Brain microvascular endothelial cell (primary cell): ENCODE measurements at regions not wholly inside any gene's neighbourhood (a gene's known extent, or its start where the extent isn't known, plus 50 kb on each side); places are given as distances from the start of the nearest gene placed in this dataset.

Source experiments
- DNase-seq: peaks from one replicate; pipeline ENCODE4 v3.0.0-alpha.2; 2020
- H3K27ac ChIP-seq: fragments of 250-450 bp; sonication (Bioruptor Pico); 2 replicates; pipeline ENCODE4 v1.5.1; 2020; ENCODE audit warnings: mild to moderate bottlenecking, moderate library complexity
- H3K27me3 ChIP-seq: fragments of 250-450 bp; sonication (Bioruptor Pico); replicated peaks from 2 replicates; pipeline ENCODE4 v1.5.1; 2020; ENCODE audit warnings: mild to moderate bottlenecking
- H3K36me3 ChIP-seq: fragments of 250-450 bp; sonication (Bioruptor Pico); replicated peaks from 2 replicates; pipeline ENCODE4 v1.5.1; 2020; ENCODE audit warnings: mild to moderate bottlenecking
- H3K4me3 ChIP-seq: 2 replicates; pipeline ENCODE4 v1.5.1; 2011; ENCODE audit warnings: low read depth, mild to moderate bottlenecking, control low read depth, low read length, moderate library complexity
- in situ Hi-C: cut with HindIII; loops from 2 replicates; pipeline ENCODE4 v1.10.0; 2017; ENCODE audit warnings: low sequenced_read_pairs, low pct_ligation_motif_present
- TF ChIP-seq, protein P1 (sequence below): IDR thresholded peaks from 2 replicates; pipeline ENCODE4 v1.5.1; 2011; ENCODE audit warnings: low read depth, mild to moderate bottlenecking, moderate library complexity, low read length, control low read depth, inconsistent platforms; ENCODE audit errors: missing control alignments

DNA sequence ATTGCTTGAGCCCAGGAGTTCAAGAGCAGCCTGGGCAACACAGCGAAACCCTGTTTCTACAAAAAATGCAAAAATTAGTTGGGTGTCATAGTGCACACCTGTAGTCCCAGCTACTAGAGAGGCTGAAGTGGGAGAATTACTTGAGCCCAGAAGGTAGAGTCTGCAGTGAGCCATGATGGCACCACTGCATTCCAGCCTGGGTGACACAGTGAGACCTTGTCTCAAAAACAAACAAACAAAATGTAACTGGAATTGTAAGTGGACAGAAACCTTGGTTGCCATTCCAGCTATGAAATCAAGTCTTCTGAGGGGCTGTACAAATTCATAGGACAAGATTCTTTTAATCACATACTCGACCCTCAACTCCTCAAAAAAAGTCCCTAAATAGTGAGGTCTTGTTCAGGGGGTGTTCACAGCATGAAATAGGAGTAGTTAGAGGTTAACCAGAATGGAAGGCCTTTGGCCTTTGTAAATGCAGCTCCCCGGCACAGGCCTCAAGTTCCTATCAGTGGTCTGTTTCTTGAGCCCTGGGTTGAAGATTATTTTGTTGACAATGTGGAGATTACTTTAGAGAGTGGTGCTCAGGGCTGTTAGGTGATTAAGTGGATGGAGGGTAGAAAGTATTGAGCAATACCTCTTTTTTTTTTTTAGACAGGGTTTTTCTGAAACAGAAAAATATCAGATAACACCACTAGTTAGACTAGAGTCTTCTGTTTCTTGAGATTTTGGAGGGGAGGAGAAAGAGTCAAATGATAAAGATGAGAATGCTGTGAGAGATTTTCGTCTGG is 138.7 kb upstream of the ZNF648 start:
- Histone ChIP-seq H3K36me3 (no peaks in the 10 kb centered on the region), H3K4me3 (no peak overlapping the region), H3K27ac (no peak overlapping the region), H3K27me3 (no peaks in the 10 kb centered on the region)
- TF ChIP-seq, protein P1, sequence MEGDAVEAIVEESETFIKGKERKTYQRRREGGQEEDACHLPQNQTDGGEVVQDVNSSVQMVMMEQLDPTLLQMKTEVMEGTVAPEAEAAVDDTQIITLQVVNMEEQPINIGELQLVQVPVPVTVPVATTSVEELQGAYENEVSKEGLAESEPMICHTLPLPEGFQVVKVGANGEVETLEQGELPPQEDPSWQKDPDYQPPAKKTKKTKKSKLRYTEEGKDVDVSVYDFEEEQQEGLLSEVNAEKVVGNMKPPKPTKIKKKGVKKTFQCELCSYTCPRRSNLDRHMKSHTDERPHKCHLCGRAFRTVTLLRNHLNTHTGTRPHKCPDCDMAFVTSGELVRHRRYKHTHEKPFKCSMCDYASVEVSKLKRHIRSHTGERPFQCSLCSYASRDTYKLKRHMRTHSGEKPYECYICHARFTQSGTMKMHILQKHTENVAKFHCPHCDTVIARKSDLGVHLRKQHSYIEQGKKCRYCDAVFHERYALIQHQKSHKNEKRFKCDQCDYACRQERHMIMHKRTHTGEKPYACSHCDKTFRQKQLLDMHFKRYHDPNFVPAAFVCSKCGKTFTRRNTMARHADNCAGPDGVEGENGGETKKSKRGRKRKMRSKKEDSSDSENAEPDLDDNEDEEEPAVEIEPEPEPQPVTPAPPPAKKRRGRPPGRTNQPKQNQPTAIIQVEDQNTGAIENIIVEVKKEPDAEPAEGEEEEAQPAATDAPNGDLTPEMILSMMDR, result no peak
- no peak for DNase-seq
- in situ Hi-C loops, result no loop called here

DNA sequence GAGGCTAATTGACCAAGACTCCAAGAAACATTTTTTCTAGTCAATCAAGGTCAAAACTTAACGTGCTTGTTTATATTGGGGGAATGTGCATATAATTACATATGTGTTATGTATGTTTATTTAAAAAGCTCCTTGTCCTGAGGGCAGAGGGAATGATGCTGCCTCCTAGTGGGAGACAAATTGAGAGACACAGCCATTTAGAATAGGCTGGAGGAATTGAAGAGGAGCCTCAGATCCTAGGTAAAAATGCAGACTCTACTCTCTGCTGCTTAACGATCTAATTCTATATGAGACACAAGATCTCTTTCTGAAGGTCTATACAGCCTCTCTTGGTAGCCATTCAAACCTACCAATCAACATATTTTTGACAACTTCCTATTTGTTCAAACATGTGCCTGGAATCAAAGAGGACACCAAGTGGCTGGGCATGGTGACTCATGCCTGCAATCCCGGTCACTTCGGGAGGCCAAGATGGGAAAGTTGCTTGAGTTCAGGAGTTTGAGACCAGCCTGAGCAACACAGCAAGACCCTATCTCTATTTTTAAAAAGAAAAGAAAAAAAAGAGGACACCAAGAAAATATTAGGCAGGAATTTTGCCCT is 136.6 kb upstream of the ZNF648 start:
- TF ChIP-seq, protein P1, result peak; percentile 29
- Histone ChIP-seq H3K36me3 (no peaks in the 10 kb centered on the region), H3K27ac (no peak overlapping the region), H3K4me3 (no peak overlapping the region), H3K27me3 (no peaks in the 10 kb centered on the region)
- DNase-seq, result no peak
- in situ Hi-C loops, result no loop called here

DNA sequence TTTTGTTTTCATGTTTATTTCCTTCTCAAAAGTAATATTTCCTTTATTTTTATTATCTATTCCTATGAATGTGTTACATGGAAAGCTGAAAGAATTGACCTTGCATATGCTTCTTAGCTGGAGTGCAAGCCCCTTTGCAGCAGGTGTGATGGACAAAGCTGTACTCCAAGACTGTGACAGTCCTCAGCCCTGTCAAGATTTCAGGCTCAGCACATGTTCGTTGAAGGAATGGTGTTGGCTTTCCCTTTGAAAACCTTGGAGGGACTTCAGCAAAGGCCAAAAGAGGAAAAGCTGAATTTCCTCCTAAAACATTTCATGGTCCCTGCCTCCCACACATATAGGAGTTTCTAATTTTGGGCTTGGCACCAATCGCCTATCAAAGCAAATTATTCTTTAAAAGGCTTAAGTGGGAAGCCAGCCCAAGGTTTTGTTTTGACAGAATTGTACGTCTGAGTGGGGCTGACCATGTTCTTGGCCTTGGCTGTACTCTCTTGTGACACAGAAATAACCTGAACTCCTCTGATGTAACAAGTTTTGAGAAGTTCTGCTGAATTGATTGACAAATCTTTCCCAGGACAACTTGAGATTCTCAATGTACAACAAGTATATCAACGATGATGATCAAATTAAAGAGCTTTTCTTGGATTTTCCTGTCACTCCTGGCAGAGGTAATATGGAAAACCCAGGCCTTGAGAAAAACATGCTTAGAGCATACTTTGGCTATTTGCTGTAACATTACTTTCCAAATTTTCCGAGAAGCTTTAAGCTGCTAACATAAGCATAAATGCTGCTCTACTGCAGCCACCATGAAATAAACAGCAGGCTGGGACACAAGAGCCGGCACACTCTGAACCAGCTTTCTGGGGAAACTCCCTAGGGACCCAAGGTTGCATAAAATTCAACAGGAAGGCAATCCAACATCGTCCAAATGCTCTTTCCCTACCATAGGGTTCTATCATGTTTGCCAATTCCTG is 135.7 kb upstream of the ZNF648 start:
- DNase-seq, result no peak
- no peak overlapping the region for H3K27ac ChIP-seq
- H3K36me3 ChIP-seq, result no peaks in the 10 kb centered on the region
- no peak overlapping the region for H3K4me3 ChIP-seq
- in situ Hi-C loops, result no loop called here
- no peaks in the 10 kb centered on the region for H3K27me3 ChIP-seq
- TF ChIP-seq, protein P1, result no peak

DNA sequence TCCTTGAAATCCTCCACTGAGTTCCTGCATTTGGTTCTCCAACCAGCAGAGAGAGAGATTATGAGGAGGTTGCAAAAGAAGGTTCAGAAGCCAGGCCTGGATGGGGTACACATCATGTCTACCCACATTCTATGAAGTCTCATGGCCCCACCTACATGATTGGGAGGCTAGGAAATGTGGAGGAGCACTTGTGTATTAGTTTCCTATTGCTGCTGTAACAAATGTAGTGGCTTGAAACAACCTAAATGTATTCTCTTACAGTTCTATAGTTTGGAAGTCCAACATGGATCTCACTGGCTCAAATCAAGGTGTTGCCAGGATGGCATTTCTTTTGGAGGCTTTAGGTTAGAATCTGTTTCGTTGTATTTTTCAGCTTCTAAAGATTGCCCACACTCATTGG is 134.2 kb upstream of the ZNF648 start:
- no peak for DNase-seq
- H3K4me3 ChIP-seq, result no peak overlapping the region
- in situ Hi-C loops, result no loop called here
- TF ChIP-seq, protein P1, result no peak
- H3K27me3 ChIP-seq, result no peaks in the 10 kb centered on the region
- H3K27ac ChIP-seq, result no peak overlapping the region
- no peaks in the 10 kb centered on the region for H3K36me3 ChIP-seq

DNA sequence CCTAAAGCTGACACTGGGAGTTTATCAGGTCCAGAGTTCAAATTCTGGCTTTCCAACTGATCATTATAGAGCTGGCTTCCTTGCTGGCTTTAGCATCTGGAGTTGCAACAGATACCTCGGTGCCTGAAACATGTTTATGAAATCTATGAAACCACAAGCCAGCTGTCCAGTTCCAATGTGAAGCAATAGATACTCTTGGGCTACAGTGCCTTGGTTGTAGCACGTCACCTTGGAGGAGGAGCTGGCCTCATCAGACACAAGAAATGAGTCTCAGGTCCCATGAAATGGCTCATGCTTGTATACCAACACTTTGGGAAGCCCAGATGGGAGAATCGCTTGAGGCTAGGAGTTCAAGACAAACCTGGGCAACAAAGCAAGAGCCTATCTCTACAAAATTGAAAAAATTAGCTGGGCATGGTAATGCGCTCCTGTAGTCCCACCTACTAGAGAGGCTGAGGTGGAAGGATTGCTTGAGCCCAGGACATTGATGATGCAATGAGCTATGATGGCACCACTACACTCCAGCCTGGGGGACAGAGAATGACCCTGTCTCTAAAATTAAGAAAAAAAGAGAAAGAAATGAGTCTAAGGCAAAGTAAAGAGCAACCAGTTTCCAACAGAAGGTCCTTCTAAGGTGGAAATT is 132.5 kb upstream of the ZNF648 start:
- H3K27me3 ChIP-seq, result no peaks in the 10 kb centered on the region
- in situ Hi-C loops, result no loop called here
- H3K27ac ChIP-seq, result no peak overlapping the region
- no peak overlapping the region for H3K4me3 ChIP-seq
- no peaks in the 10 kb centered on the region for H3K36me3 ChIP-seq
- TF ChIP-seq, protein P1, result no peak
- DNase-seq, result no peak
